ENCODE measurements at regions not wholly inside any gene's neighbourhood (a gene's known extent, or its start where the extent isn't known, plus 50 kb on each side); places are given as distances from the start of the nearest gene placed in this dataset.
"Not testable (repeated sequence)": the region's sequence is repeated elsewhere in the genome, so short reads cannot be mapped to it uniquely, and the experiment has no call there.

GRCh38 chr12:93205361-93205760 lies 172.4 kb upstream of the NUDT4 start:
- H3K4me3 ChIP-seq (ENCODE audit: low read length), result no peak overlapping the region
- no peak for DNase-seq (ENCODE audit: low read depth, low spot score)

DNA sequence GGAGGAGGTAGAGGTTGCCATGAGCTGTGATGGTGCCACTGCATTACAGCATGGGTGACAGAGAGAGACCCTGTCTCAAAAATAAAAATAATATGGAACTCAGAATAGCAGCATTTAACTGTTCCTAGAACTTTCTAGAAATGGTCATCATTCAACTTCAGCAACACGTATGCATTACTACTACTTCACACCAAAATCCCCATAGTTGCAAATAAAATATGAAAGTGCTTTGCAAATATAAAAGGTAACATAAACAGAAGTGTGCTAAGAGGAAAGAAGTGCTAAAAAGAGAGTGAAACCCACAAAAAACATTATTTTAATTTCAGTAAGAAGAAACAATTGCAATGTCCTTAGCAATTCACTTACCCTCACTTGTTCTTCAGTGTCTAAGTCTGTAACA lies 169.7 kb upstream of the NUDT4 start:
- no peak overlapping the region for H3K4me3 ChIP-seq (ENCODE audit: low read length)

DNA sequence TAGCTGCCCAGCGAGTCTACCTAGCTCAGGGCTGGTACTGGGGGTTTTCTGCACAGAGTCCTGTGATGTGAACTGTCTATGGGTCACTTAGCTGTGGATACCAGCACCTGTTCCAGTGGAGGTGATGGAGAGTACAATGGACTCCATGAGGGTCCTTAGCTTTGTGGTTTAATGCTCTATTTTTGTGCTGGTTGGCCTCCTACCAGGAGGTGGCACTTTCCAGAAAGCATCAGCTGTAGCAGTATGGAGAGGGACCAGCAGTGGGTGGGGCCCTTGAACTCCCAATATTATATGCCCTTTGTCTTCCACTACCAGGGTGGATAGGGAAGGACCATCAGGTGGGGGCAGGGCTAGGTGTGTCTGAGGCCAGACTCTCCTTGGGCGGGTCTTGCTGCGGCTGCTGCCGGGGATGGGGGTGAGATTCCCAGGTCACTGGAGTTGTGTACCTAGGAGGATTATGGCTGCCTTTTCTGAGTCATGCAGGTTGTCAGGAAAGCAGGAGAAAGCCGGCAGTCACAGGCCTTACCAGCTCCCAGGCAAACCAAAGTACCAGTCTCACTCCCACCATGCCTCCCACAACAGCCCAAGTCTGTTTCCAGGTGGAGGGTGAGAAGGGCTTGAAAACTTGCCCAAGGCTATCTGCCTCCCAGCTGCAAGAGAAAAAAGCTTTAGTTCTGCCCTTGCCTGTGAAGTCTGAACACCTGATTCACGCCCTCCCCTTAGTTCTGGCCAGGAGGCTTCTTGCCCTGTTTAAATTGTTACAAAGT lies 163.0 kb upstream of the NUDT4 start:
- DNase-seq (ENCODE audit: low read depth, low spot score), result no peak
- H3K4me3 ChIP-seq (ENCODE audit: low read length), result no peak overlapping the region

More for the DNA sequence above, 169.7 kb upstream of the NUDT4 start:
- DNase-seq (ENCODE audit: low read depth, low spot score), result no peak

DNA sequence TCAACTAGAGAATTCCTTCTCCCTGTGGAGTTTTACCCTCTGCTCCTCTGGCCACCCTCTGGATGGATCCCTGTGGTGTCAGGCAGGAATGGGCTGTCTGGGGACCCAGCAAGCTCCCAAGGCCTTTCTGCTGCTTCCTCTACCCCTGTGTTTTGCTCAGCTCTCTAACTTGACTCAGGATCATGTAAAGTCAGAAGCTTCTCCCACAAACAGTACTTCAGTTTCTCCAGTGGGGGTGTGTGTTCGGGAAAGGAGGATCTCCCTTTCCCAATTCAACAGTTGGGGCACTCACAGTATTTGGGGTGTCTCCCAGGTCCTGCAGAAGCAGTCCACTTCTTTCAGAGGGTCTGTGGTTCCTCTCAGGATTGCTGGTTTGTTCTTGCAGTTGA lies 162.4 kb upstream of the NUDT4 start:
- DNase-seq (ENCODE audit: low read depth, low spot score), result no peak
- H3K4me3 ChIP-seq (ENCODE audit: low read length), result no peak overlapping the region

DNA sequence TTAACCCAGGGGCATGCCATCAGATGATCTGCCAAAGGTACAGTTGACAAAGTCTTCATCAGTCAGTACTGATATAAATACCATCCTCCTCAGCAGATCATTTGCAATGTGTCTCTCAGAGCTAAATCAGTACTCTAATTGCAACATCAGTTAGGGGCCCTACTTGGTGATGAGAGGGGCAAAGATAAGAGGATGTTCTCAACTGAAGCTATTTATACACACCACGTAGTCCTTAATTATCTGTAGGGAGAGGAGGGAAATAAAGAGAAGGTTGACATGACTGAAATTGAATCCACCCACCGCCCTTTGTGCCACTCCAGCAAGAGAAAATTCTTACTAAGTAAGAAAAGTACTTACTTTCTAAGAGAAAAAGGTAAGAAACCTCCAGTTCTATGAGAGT lies 157.8 kb upstream of the NUDT4 start:
- no peak overlapping the region for H3K4me3 ChIP-seq (ENCODE audit: low read length)
- no peak for DNase-seq (ENCODE audit: low read depth, low spot score)

- H3K4me3 ChIP-seq (ENCODE audit: low read length), result no peak overlapping the region
- no peak for DNase-seq (ENCODE audit: low read depth, low spot score)
Observed at GRCh38 chr12:93221841-93222240, 155.9 kb upstream of the NUDT4 start.

DNA sequence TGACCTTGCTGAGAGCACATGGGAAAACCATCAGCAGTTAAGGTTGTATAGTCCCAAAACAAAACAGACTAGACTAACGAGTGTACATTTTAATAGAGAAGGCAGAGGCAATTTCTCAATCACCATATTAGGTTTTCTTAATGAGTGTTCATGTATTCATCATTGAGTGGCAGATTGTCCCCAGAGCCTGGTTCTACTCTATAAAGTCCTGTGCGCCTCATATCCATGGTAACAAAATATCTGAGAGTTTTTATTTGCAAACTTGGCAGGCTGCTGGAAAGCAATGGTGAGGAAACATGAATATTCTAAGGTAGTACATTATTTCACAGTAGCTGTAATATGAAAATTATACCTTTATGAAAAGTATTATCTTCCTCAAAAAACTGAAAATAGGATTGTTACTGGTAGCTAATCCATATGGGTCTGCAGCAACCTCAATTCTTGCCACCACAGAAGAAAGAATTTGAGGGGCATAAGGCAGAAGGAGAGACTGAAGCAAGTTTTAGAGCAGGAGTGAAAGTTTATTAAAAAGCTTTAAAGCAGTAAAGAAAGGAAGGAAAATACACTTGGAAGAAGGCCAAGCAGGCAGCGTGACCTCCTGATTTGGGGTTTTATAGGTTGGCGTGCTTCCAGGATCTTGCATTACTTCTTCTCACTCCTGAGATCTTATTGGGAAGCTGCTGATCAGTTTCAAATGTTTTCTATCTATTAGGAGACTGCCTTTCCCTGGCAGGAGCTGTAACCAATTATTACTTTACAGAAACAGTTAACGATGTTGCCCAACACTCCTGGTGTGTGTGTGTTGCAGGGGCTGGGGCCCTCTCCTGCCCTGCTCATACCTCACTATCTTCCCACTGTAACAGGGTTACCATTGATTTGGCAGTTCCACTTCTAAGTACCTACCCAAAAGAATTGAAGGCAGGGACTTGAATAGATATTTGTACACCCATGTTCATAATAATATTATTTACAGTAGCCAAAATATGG lies 154.0 kb upstream of the NUDT4 start:
- no peak for DNase-seq (ENCODE audit: low read depth, low spot score)
- no peak overlapping the region for H3K4me3 ChIP-seq (ENCODE audit: low read length)

GRCh38 chr12:93225094-93225493 lies 152.6 kb upstream of the NUDT4 start:
- no peak overlapping the region for H3K4me3 ChIP-seq (ENCODE audit: low read length)
- no peak for DNase-seq (ENCODE audit: low read depth, low spot score)

- DNase-seq (ENCODE audit: low read depth, low spot score), result no peak
- H3K4me3 ChIP-seq (ENCODE audit: low read length), result no peak overlapping the region
Observed at GRCh38 chr12:93226361-93226760, 151.4 kb upstream of the NUDT4 start.

- DNase-seq (ENCODE audit: low read depth, low spot score), result no peak
Observed at GRCh38 chr12:93229494-93230325, 148.0 kb upstream of the NUDT4 start.

DNA sequence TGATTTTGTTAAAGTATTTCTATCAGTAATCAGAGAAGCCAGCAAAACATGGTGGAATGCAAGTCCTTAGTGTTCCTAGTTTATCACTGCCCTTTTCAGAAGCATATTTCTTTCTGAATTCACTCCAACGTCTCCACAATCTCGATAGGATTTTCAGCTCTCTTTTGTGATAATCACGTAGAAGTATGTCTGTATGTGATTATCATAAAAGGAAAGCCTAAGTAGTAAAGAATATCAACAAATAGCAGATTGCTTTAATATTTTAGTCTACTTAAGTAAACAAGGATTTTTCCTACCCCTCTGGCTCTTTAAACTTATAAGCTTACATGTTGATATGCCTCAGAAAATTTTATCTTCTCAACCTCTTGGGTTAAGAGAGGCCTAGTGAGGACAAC lies 147.4 kb upstream of the NUDT4 start:
- DNase-seq (ENCODE audit: low read depth, low spot score), result no peak
- no peak overlapping the region for H3K4me3 ChIP-seq (ENCODE audit: low read length)

More at GRCh38 chr12:93229494-93230325, 148.0 kb upstream of the NUDT4 start:
- H3K4me3 ChIP-seq (ENCODE audit: low read length), result no peak overlapping the region

- no peak overlapping the region for H3K4me3 ChIP-seq (ENCODE audit: low read length)
- no peak for DNase-seq (ENCODE audit: low read depth, low spot score)
Observed at GRCh38 chr12:93231938-93232337, 145.8 kb upstream of the NUDT4 start.

DNA sequence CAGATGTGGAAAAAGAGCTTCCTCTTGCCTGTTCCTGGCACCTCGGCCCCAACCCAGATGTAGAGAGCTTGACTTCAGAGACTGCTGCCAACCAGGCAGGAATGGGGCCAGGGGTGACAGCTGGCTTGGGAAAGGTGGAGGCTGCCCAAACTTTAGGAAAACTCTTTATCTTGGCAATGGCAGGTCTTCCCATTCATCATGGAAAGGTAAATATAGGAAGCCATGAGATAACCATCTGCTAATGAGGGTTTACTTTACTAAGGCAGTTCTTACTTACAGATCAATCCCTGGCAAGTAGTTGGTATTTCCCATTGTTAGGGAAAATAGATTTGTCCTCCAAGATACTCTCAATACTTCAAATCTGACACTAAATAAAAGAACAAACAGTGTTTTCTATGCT lies 143.1 kb upstream of the NUDT4 start:
- no peak for DNase-seq (ENCODE audit: low read depth, low spot score)
- no peak overlapping the region for H3K4me3 ChIP-seq (ENCODE audit: low read length)

DNA sequence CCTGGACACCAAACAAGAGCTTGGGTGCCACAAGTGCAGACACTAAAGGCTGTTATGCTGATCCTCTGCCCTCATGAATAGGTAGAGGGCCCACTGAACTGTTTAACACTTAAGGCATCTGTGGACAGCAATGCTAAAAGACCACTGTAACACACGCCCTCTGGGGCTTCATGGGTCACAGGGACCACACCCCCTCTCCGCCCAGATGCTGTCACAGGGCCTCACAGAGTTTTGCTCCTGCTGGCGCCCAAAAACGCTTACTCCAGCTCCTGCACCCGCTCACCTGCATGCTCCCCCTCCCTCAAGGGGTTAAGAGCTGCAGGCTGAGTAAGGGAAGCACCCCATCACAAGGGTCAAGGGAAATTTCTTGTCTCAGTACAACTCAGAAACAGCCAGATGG lies 141.8 kb upstream of the NUDT4 start:
- DNase-seq (ENCODE audit: low read depth, low spot score), result no peak
- no peak overlapping the region for H3K4me3 ChIP-seq (ENCODE audit: low read length)

GRCh38 chr12:93237235-93237915 lies 140.3 kb upstream of the NUDT4 start:
- H3K4me3 ChIP-seq (ENCODE audit: low read length), result no peak overlapping the region
- no peak for DNase-seq (ENCODE audit: low read depth, low spot score)

DNA sequence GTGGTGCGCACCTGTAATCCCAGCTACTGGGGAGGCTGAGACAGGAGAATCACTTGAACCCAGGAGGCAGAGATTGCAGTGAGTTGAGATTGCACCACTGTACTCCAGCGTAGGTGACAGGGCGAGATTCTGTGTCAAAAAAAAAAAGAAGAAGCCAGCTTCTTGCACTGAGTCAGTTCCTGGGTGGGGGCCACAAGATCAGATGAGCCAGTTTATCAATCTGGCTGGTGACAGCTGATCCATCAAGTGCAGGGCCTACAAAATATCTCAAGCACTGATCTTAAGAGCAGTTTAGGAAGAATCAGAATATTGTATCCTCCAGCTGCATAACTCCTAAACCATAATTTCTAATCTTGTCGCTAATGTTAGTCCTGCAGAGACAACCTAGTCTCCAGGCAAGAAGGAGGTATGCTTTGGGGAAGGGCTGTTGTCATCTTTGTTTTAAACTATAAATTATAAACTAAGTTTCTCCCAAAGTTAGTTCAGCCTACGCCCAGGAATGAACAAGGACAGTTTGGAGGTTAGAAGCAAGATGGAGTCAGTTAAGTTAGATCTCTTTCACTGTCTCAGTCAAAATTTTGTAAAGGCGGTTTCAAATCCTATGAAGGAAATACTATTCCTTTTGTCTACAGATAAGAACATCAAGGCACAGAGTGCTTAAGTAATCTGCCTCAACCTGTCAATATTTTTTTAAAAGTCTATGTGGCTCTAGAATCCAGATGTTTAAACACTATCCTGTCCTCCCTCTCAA lies 139.0 kb upstream of the NUDT4 start:
- not testable (repeated sequence) for DNase-seq (ENCODE audit: low read depth, low spot score); H3K4me3 ChIP-seq (ENCODE audit: low read length)

GRCh38 chr12:93239789-93240188 lies 137.9 kb upstream of the NUDT4 start:
- not testable (repeated sequence) for H3K4me3 ChIP-seq (ENCODE audit: low read length); DNase-seq (ENCODE audit: low read depth, low spot score)
